ENCODE measurements at regions not wholly inside any gene's neighbourhood (a gene's known extent, or its start where the extent isn't known, plus 50 kb on each side); places are given as distances from the start of the nearest gene placed in this dataset.

- TF ChIP-seq EZH2 (IDR thresholded peaks at IDR 0.05; ENCODE audit: low read length, unreplicated experiment) (no peak), CTCF (conservative IDR thresholded peaks at IDR 0.05; ENCODE audit: low read depth, low read length) (no peak)
Measured at GRCh38 chr6:137995371-137995770, 111.8 kb downstream of the PERP start.
